Caco-2 (cell line): ENCODE measurements at regions not wholly inside any gene's neighbourhood (a gene's known extent, or its start where the extent isn't known, plus 50 kb on each side); places are given as distances from the start of the nearest gene placed in this dataset.

Experiments
- BruUV-seq: library from RNA; stranded (reverse); fragments of 400-500 nt; replicated peaks from 2 replicates; lab custom pipeline; 2021; lab: Mats Ljungman, UMichigan
- CTCF ChIA-PET: fragments of 300-600 bp; sonication (Branson Sonifier 250); formaldehyde crosslinking; loops from one replicate; lab custom pipeline; 2022; ENCODE audit warnings: antibody characterized with exemption; lab: Charles Lee
- POLR2A ChIA-PET: fragments of 300-600 bp; sonication (Branson Sonifier 250); formaldehyde crosslinking; loops from one replicate; lab custom pipeline; 2022; ENCODE audit warnings: antibody characterized with exemption; lab: Charles Lee
- DNase-seq, 2 experiments: peaks; one replicate each; pipeline versions ENCODE4 v3.0.0 to v3.0.0-alpha.2; 2020 to 2022
- H3K27me3 ChIP-seq: replicated peaks from 2 replicates; pipeline ENCODE4 v1.6.0; 2011; ENCODE audit warnings: low read length; ENCODE audit not compliant: control insufficient read depth, insufficient read depth
- H3K36me3 ChIP-seq: 2 replicates; pipeline ENCODE4 v1.5.1; 2011; ENCODE audit warnings: low read length; ENCODE audit not compliant: control insufficient read depth, insufficient read depth
- H3K4me1 ChIP-seq: fragments of 250-450 bp; sonication (Bioruptor Pico); 2 replicates; pipeline ENCODE4 v1.5.1; 2020; ENCODE audit warnings: mild to moderate bottlenecking
- H3K4me3 ChIP-seq: 2 replicates; pipeline ENCODE4 v1.5.1; 2011; ENCODE audit warnings: low read depth, mild to moderate bottlenecking, control low read depth, low read length
- H3K9me3 ChIP-seq: fragments of 250-450 bp; sonication (Bioruptor Pico); 2 replicates; pipeline ENCODE4 v1.5.1; 2020; ENCODE audit warnings: mild to moderate bottlenecking, moderate library complexity
- H3K27ac Mint-ChIP-seq: one replicate; pipeline ENCODE4 v1.8.0; 2022; ENCODE audit warnings: mixed read lengths; ENCODE audit not compliant: unreplicated experiment
- H3K27me3 Mint-ChIP-seq: one replicate; pipeline ENCODE4 v1.8.0; 2022; ENCODE audit warnings: mixed read lengths; ENCODE audit not compliant: insufficient read depth, unreplicated experiment
- H3K36me3 Mint-ChIP-seq: one replicate; pipeline ENCODE4 v1.8.0; 2022; ENCODE audit warnings: mild to moderate bottlenecking, mixed read lengths; ENCODE audit not compliant: insufficient read depth, unreplicated experiment
- H3K4me1 Mint-ChIP-seq: one replicate; pipeline ENCODE4 v1.8.0; 2022; ENCODE audit warnings: low read depth, mixed read lengths; ENCODE audit not compliant: unreplicated experiment
- H3K4me3 Mint-ChIP-seq: one replicate; pipeline ENCODE4 v1.8.0; 2022; ENCODE audit warnings: mild to moderate bottlenecking, moderate library complexity, mixed read lengths; ENCODE audit not compliant: unreplicated experiment
- H3K9me3 Mint-ChIP-seq: one replicate; pipeline ENCODE4 v1.8.0; 2022; ENCODE audit warnings: mixed read lengths; ENCODE audit not compliant: unreplicated experiment
- intact Hi-C: fragments of 100-400 bp; cut with micrococcal nuclease; formaldehyde crosslinking; loops from one replicate; pipeline ENCODE4 v1.10.0; 2022; ENCODE audit not compliant: unreplicated experiment
- TF ChIP-seq, protein P1 (sequence below), 2 experiments: fragments of 200-600 bp in 1 of 2; IDR thresholded peaks; 1 replicate in 1 of 2; 2 replicates in 1 of 2; pipeline versions ENCODE4 v1.5.1 to v1.8.0; 2011 to 2022; ENCODE audit warnings: antibody characterized with exemption in 1 of 2, control low read depth in 1 of 2, inconsistent platforms in 1 of 2, low read depth in 1 of 2, low read length in 1 of 2, mild to moderate bottlenecking in 1 of 2, moderate library complexity in 1 of 2; ENCODE audit not compliant: insufficient read depth in 1 of 2, severe bottlenecking in 1 of 2, unreplicated experiment in 1 of 2

DNA sequence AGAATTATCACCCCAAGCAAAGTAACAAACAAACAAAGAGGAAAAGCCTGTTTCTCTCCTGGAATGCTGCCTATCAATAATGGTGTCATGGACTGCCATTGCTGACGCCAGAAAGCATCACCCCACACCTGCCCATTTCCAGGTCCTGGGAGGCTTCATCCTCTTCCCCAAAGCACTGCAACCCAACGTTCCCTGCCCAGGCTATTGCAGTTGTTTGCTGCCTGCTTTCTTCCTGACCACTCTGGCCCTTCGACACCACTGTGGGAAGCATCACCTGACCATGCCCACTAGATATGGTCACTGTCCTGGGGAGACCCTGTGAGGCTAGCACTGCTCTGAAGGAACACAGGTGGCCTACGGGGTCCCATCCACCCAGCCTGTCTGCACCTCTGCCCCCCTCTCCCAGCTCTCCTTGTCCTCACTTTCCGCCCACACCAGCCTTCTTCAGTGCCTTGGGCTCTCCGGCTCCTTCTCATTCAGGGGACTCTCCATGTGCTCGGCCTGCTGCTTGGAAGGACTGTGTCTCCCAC, 439.6 kb downstream of the GLRX3 start:
- no peak overlapping the region for H3K4me3 Mint-ChIP-seq
- DNase-seq, result no peak
- no peaks in the 10 kb centered on the region for H3K4me1 Mint-ChIP-seq
- no peaks in the 10 kb centered on the region for H3K9me3 ChIP-seq
- POLR2A ChIA-PET, result no interaction called here
- TF ChIP-seq, protein P1, sequence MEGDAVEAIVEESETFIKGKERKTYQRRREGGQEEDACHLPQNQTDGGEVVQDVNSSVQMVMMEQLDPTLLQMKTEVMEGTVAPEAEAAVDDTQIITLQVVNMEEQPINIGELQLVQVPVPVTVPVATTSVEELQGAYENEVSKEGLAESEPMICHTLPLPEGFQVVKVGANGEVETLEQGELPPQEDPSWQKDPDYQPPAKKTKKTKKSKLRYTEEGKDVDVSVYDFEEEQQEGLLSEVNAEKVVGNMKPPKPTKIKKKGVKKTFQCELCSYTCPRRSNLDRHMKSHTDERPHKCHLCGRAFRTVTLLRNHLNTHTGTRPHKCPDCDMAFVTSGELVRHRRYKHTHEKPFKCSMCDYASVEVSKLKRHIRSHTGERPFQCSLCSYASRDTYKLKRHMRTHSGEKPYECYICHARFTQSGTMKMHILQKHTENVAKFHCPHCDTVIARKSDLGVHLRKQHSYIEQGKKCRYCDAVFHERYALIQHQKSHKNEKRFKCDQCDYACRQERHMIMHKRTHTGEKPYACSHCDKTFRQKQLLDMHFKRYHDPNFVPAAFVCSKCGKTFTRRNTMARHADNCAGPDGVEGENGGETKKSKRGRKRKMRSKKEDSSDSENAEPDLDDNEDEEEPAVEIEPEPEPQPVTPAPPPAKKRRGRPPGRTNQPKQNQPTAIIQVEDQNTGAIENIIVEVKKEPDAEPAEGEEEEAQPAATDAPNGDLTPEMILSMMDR (IDR thresholded peaks at IDR 0.05; ENCODE audit: insufficient read depth in 1 of 2, low read depth in 1 of 2, low read length in 1 of 2, severe bottlenecking in 1 of 2, unreplicated experiment in 1 of 2), result no peak
- no peaks in the 10 kb centered on the region for H3K36me3 ChIP-seq
- H3K9me3 Mint-ChIP-seq, result peaks cover under 1% of the 10 kb centered on the region
- H3K27me3 ChIP-seq, result no peaks in the 10 kb centered on the region
- intact Hi-C loops, result no loop called here
- H3K4me3 ChIP-seq, result no peak overlapping the region
- H3K27ac Mint-ChIP-seq, result no peak overlapping the region
- H3K36me3 Mint-ChIP-seq, result no peaks in the 10 kb centered on the region
- peaks cover 11% of the 10 kb centered on the region for H3K27me3 Mint-ChIP-seq
- BruUV-seq, result no TSS peak
- CTCF ChIA-PET, result no interaction called here
- H3K4me1 ChIP-seq, result no peaks in the 10 kb centered on the region

DNA sequence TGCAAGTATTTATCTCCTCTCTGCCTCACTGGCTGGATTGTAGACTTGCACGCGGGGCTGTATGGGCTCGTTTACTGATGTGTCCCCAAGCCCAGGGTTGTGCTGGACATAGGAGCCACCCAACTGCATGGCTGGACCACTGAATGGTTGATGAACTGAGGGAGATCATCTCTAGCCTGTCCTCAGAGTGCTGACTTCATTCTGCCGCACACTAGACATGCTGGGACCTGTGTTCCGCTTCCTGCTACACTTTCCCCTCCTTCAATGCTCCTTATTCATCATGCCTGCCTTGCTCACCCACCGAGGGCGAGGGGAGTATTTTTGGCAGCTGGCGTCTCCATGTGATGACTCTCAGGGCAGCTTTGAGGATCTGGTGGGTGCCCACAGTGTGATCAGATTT, 440.2 kb downstream of the GLRX3 start:
- H3K4me3 ChIP-seq, result no peak overlapping the region
- H3K36me3 ChIP-seq, result no peaks in the 10 kb centered on the region
- no peaks in the 10 kb centered on the region for H3K9me3 ChIP-seq
- Mint-ChIP-seq H3K27ac (no peak overlapping the region), H3K4me1 (no peaks in the 10 kb centered on the region), H3K4me3 (no peak overlapping the region), H3K36me3 (no peaks in the 10 kb centered on the region), H3K27me3 (peaks cover 14% of the 10 kb centered on the region), H3K9me3 (peaks cover 6% of the 10 kb centered on the region)
- TF ChIP-seq, protein P1 (IDR thresholded peaks at IDR 0.05; ENCODE audit: insufficient read depth in 1 of 2, low read depth in 1 of 2, low read length in 1 of 2, severe bottlenecking in 1 of 2, unreplicated experiment in 1 of 2), result no peak
- no TSS peak for BruUV-seq
- intact Hi-C loops, result no loop called here
- ChIA-PET CTCF (no interaction called here), POLR2A (no interaction called here)
- DNase-seq, result no peak
- no peaks in the 10 kb centered on the region for H3K4me1 ChIP-seq
- H3K27me3 ChIP-seq, result no peaks in the 10 kb centered on the region

DNA sequence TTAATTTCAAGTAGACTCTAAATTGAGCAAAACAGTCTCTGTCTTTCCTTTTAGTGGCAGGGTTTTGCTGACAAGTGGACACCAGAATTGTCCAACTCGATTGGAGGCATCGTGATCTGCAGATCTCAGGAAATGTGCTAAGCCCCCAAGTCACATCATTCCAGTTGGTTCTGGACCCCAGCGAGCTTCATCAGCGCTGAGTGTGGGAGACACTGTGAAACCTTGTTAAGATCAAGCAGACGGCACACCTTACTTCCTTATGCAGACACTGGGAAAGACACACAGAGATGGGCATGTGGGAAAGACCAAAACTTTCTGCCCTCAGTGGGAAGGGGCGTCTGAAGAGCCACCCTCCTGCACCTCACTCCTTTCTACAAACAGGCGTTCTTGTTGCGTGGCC, 440.8 kb downstream of the GLRX3 start:
- TF ChIP-seq, protein P1 (IDR thresholded peaks at IDR 0.05; ENCODE audit: insufficient read depth in 1 of 2, low read depth in 1 of 2, low read length in 1 of 2, severe bottlenecking in 1 of 2, unreplicated experiment in 1 of 2), result no peak
- Mint-ChIP-seq H3K9me3 (peaks cover 8% of the 10 kb centered on the region), H3K36me3 (no peaks in the 10 kb centered on the region), H3K4me3 (no peak overlapping the region), H3K27ac (no peak overlapping the region), H3K4me1 (no peaks in the 10 kb centered on the region), H3K27me3 (peaks cover 14% of the 10 kb centered on the region)
- intact Hi-C loops, result no loop called here
- ChIA-PET CTCF (no interaction called here), POLR2A (no interaction called here)
- DNase-seq, result no peak
- Histone ChIP-seq H3K4me3 (no peak overlapping the region), H3K36me3 (no peaks in the 10 kb centered on the region), H3K27me3 (no peaks in the 10 kb centered on the region), H3K9me3 (no peaks in the 10 kb centered on the region), H3K4me1 (no peaks in the 10 kb centered on the region)
- BruUV-seq, result no TSS peak
